K562 (cell line): ENCODE measurements at regions not wholly inside any gene's neighbourhood (a gene's known extent, or its start where the extent isn't known, plus 50 kb on each side); places are given as distances from the start of the nearest gene placed in this dataset.

Experiments
- ATAC-seq: fragments of 200-7000 bp; cut with Tn5 transposase; 3 replicates; pipeline ENCODE4 v1.9.1; 2020; ENCODE audit warnings: moderate library complexity
- BruUV-seq: library from RNA; stranded (reverse); fragments of 400-500 nt; replicated peaks from 2 replicates; lab custom pipeline; 2021; lab: Mats Ljungman, UMichigan
- CTCF ChIA-PET: fragments of 300-600 bp; formaldehyde crosslinking; extraction: SDS; loops from one replicate; lab custom pipeline; 2021; ENCODE audit warnings: low intra/inter-chr PET ratio; lab: Yijun Ruan, JAX
- POLR2A ChIA-PET: fragments of 300-600, 350-650 bp; sonication (Branson Sonifier 250); formaldehyde crosslinking; extraction: SDS; loops from one replicate; lab custom pipeline; 2021; ENCODE audit warnings: antibody characterized with exemption, inconsistent platforms; lab: Yijun Ruan, JAX
- DNase-seq, 4 experiments: peaks; one replicate each; pipeline versions ENCODE4 v3.0.0 to v3.0.0-alpha.2; 2011 to 2018; ENCODE audit warnings: low spot score in 3 of 4, mixed read lengths in 3 of 4; ENCODE audit errors: extremely low read depth in 1 of 4
- FAIRE-seq: peaks from 2 replicates; lab custom pipeline; 2011; peaks lifted over from hg19 to GRCh38; lab: Jason Lieb, UNC
- H2AFZ ChIP-seq: 2 replicates; pipeline ENCODE4 v1.6.0; 2011; ENCODE audit warnings: low read depth, low read length, control low read depth, inconsistent platforms
- H3K27ac ChIP-seq: fragments of 200-600 bp; 3 replicates; pipeline ENCODE4 v1.8.0; 2011; ENCODE audit warnings: low read depth, mild to moderate bottlenecking, control low read depth, inconsistent platforms, low read length, moderate library complexity, mixed read lengths; ENCODE audit errors: extremely low read depth
- H3K27me3 ChIP-seq, 2 experiments: fragments of 300-600 bp in 1 of 2; 2 replicates in 1 of 2; 3 replicates in 1 of 2; pipeline versions ENCODE4 v1.6.0 to v1.8.0; 2011; ENCODE audit warnings: inconsistent platforms in 2 of 2, low read length in 2 of 2, mild to moderate bottlenecking in 1 of 2, mixed read lengths in 1 of 2, moderate library complexity in 1 of 2; ENCODE audit not compliant: control insufficient read depth in 2 of 2, insufficient read depth in 2 of 2
- H3K36me3 ChIP-seq: fragments of 300-600 bp; 3 replicates; pipeline ENCODE4 v1.8.0; 2011; ENCODE audit warnings: mild to moderate bottlenecking, low read length, inconsistent platforms; ENCODE audit not compliant: control insufficient read depth, insufficient read depth
- H3K4me1 ChIP-seq, 2 experiments: fragments of 200-600 bp in 1 of 2; replicated peaks in 1 of 2; 2 replicates in 1 of 2; 3 replicates in 1 of 2; pipeline versions ENCODE4 v1.5.1 to v1.8.0; 2011; ENCODE audit warnings: inconsistent platforms in 2 of 2, low read length in 2 of 2, mild to moderate bottlenecking in 1 of 2, mixed read lengths in 1 of 2, moderate library complexity in 1 of 2; ENCODE audit not compliant: control insufficient read depth in 2 of 2, insufficient read depth in 2 of 2
- H3K4me2 ChIP-seq: 2 replicates; pipeline ENCODE4 v1.6.1; 2011; ENCODE audit warnings: low read length, control low read depth, inconsistent platforms, mixed read lengths; ENCODE audit not compliant: insufficient read depth
- H3K4me3 ChIP-seq: fragments of 200-600 bp; sonication (generic), shearing (Covaris generic); 2 replicates; pipeline ENCODE4 v1.5.1; 2016; ENCODE audit warnings: control low read depth, inconsistent platforms
- H3K79me2 ChIP-seq: fragments of 200-600 bp; 3 replicates; pipeline ENCODE4 v1.8.0; 2011; ENCODE audit warnings: low read length, inconsistent platforms; ENCODE audit not compliant: control insufficient read depth, insufficient read depth
- H3K9ac ChIP-seq, 2 experiments: 2 replicates each; pipeline versions ENCODE4 v1.6.0 to v1.6.1; 2011; ENCODE audit warnings: low read depth in 2 of 2, low read length in 2 of 2, control low read depth in 1 of 2, inconsistent platforms in 1 of 2, mild to moderate bottlenecking in 1 of 2, mixed read lengths in 1 of 2; ENCODE audit not compliant: insufficient read depth in 1 of 2
- H3K9me1 ChIP-seq: one replicate; pipeline ENCODE4 v1.6.0; 2011; ENCODE audit warnings: inconsistent platforms, mild to moderate bottlenecking, low read length, moderate library complexity; ENCODE audit not compliant: control insufficient read depth, insufficient read depth
- H3K9me3 ChIP-seq: replicated peaks from 2 replicates; pipeline ENCODE4 v1.5.1; 2011; ENCODE audit warnings: low read depth, low read length, inconsistent platforms; ENCODE audit not compliant: control insufficient read depth, insufficient read depth
- H4K20me1 ChIP-seq: replicated peaks from 2 replicates; pipeline ENCODE4 v1.6.1; 2011; ENCODE audit warnings: low read length, inconsistent platforms, mixed read lengths; ENCODE audit not compliant: control insufficient read depth, insufficient read depth
- ATF7 ChIP-seq: fragments of 450-650 bp; IDR thresholded peaks from 2 replicates; pipeline ENCODE4 v1.7.1; 2014; ENCODE audit warnings: mild to moderate bottlenecking, moderate library complexity
- BHLHE40 ChIP-seq: IDR thresholded peaks from 2 replicates; pipeline ENCODE4 v1.6.1; 2011; ENCODE audit warnings: low read length, improper control_type of control experiment
- BRCA1 ChIP-seq, 2 experiments: fragments of 450-650 bp in 1 of 2; sonication (generic) in 1 of 2; formaldehyde crosslinking in 1 of 2; IDR thresholded peaks; 2 replicates each; pipeline versions ENCODE4 v1.5.0 to v1.6.1; 2017 to 2020; ENCODE audit warnings: mild to moderate bottlenecking in 1 of 2, missing genetic modification reagents in 1 of 2
- CBX1 ChIP-seq: sonication (generic); IDR thresholded peaks from 2 replicates; pipeline ENCODE4 v1.6.1; 2016; ENCODE audit warnings: antibody characterized with exemption, low read depth, mild to moderate bottlenecking
- CBX2 ChIP-seq: fragments of 200-600 bp; sonication (generic); IDR thresholded peaks from one replicate; pipeline ENCODE4 v1.6.1; 2012; ENCODE audit warnings: mild to moderate bottlenecking, low read length, inconsistent platforms; ENCODE audit not compliant: insufficient read depth, poor library complexity, severe bottlenecking
- GATAD2B ChIP-seq: fragments of 450-650 bp; IDR thresholded peaks from 2 replicates; pipeline ENCODE4 v1.6.1; 2017; ENCODE audit warnings: mild to moderate bottlenecking, borderline replicate concordance
- MCM2 ChIP-seq: fragments of 450-650 bp; IDR thresholded peaks from 2 replicates; pipeline ENCODE4 v1.6.1; 2017; ENCODE audit warnings: low read depth, mild to moderate bottlenecking
- NFXL1 ChIP-seq: fragments of 450-650 bp; formaldehyde crosslinking; IDR thresholded peaks from 2 replicates; pipeline ENCODE4 v1.4.0; 2021; ENCODE audit warnings: mild to moderate bottlenecking
- RAD51 ChIP-seq: fragments of 450-650 bp; IDR thresholded peaks from 2 replicates; pipeline ENCODE4 v1.7.1; 2016; ENCODE audit warnings: low read depth, mild to moderate bottlenecking, borderline replicate concordance
- SNRNP70 ChIP-seq: fragments of 200-400 bp; formaldehyde crosslinking; optimal IDR thresholded peaks from 2 replicates; pipeline ENCODE3; 2017; ENCODE audit warnings: low read depth, low read length
- TARDBP ChIP-seq: fragments of 450-650 bp; IDR thresholded peaks from 2 replicates; pipeline ENCODE4 v1.6.1; 2016
- ZNF253 ChIP-seq: fragments of 250-450 bp; sonication (Bioruptor Pico); conservative IDR thresholded peaks from 2 replicates; pipeline ENCODE4 v1.6.1; 2021; ENCODE audit warnings: mild to moderate bottlenecking
- ZNF707 ChIP-seq: fragments of 250-450 bp; sonication (Bioruptor Pico); conservative IDR thresholded peaks from 2 replicates; pipeline ENCODE4 v1.8.0; 2022; ENCODE audit warnings: inconsistent platforms, mild to moderate bottlenecking, moderate library complexity
- WGBS: fragments of 100-300 bp; shearing (Covaris generic); methylation state at CpG from one replicate; pipeline ENCODE4 v1.1.6; 2016; ENCODE audit warnings: low coverage, mixed read lengths; ENCODE audit not compliant: insufficient coverage; ENCODE audit errors: missing lambda C conversion rate; 5-methylcytosine and 5-hydroxymethylcytosine counted together
- in situ Hi-C: fragments of 300-500 bp; cut with MboI; formaldehyde crosslinking; loops from 4 replicates; pipeline ENCODE4 v1.15.0; 2018; ENCODE audit warnings: inconsistent platforms, mixed read lengths
- intact Hi-C: fragments of 100-400 bp; cut with micrococcal nuclease; formaldehyde crosslinking; loops from 2 replicates; pipeline ENCODE4 v1.14.2; 2022
- TF ChIP-seq, protein P1 (sequence below): fragments of 450-650 bp; IDR thresholded peaks from 2 replicates; pipeline ENCODE4 v1.6.1; 2016; ENCODE audit warnings: antibody characterized with exemption
- TF ChIP-seq, protein P2 (sequence below): fragments of 250-450 bp; sonication (Bioruptor Pico); IDR thresholded peaks from 2 replicates; pipeline ENCODE4 v1.8.0; 2022; ENCODE audit warnings: moderate library complexity, mild to moderate bottlenecking, inconsistent platforms
- TF ChIP-seq, protein P3 (sequence below), 2 experiments: fragments of 450-650 bp in 1 of 2; sonication (generic) in 1 of 2; formaldehyde crosslinking; conservative IDR thresholded peaks; 2 replicates each; pipeline versions ENCODE4 v1.4.0 to v1.8.1; 2020 to 2022; ENCODE audit warnings: mild to moderate bottlenecking in 1 of 2, missing genetic modification reagents in 1 of 2
- TF ChIP-seq, protein P4 (sequence below): fragments of 450-650 bp; IDR thresholded peaks from 2 replicates; pipeline ENCODE4 v1.6.1; 2016

DNA sequence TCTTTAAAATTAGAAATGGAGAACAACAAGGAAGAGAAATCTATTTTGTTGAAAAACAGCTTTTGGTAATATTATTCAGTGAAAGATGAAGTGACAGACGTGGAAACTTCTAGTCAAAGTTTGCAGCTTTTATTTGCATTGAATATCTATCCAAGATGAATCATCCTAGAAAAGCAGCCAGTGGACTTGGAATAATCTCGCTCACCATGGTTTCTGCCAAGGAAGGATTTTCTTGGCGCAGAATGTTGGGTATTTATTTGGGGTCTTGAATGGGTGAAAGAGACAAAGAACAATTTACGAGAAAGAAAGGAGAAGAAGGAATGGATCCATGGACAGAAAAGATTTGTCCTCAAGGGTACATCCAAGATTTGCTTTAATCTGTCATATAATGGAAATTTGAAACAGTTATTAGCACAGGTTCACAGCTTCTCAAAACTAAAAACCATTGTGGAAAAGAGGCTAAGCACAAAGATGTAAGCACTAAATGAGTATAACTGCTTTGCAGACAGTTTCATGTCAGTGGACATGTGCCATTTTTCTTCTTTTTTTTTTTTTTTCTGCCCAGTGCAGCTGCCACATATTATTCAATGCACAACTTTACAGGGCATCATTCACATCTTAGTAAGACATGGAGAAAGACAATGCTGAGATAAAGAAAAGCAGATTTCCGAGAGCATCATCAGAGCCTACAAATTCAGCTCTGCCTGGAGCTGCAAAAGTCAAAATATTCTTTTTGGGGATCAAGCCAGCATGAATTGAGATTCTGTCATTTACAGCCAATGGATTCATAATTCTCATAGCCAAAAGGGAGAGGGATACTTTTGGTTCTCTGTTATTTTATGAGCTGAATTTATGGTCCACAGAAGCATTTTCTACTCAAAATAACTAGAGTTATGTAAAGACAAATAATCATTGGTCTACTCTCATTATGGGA is 333.7 kb downstream of the DAD1 start (continued):
- no peak for TF ChIP-seq GATAD2B
- no peak for TF ChIP-seq MCM2
- no peak for TF ChIP-seq CBX2
- TF ChIP-seq CBX1: no peak

DNA sequence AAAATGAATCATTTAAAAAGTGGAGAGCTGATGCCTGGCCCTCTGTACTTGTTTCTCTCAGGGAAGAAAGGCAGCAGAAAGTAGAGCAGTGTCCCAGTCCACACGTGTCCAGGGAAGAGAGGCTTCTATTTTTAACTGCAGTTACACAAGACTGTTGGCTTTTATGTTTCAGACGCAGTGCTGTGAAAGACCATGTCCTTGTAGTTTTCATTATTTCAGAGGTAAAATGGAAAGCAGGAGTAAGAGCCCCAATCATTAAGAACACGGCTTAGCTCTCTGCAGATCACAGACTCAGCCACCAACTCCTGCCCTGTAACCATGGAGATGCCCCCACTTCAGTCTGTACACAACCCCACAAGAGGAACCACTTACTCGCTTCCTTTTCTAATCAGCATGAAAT is 336.3 kb downstream of the DAD1 start:
- H3K4me1 ChIP-seq: no peaks in the 10 kb centered on the region
- ATAC-seq (no peak), DNase-seq (no peak), FAIRE-seq (no peak)
- no peaks in the 10 kb centered on the region for H3K36me3 ChIP-seq
- intact Hi-C loops: no loop called here
- in situ Hi-C loops: no loop called here
- no peaks in the 10 kb centered on the region for H3K27me3 ChIP-seq
- no peaks in the 10 kb centered on the region for H3K79me2 ChIP-seq
- WGBS: 0% methylated on average over 4 of the region's 4 CpGs
- no peaks in the 10 kb centered on the region for H3K9me3 ChIP-seq
- no peaks in the 10 kb centered on the region for H3K9me1 ChIP-seq
- ChIA-PET CTCF (no interaction called here), POLR2A (no interaction called here)
- no peaks in the 10 kb centered on the region for H4K20me1 ChIP-seq
- H3K9ac ChIP-seq: no peak overlapping the region
- no peak overlapping the region for H3K27ac ChIP-seq
- no peak overlapping the region for H3K4me3 ChIP-seq
- H3K4me2 ChIP-seq: no peak overlapping the region
- no TSS peak for BruUV-seq
- H2AFZ ChIP-seq: no peak overlapping the region
- TF ChIP-seq TARDBP (no peak), ATF7 (no peak), ZNF253 (no peak), SNRNP70 (no peak), ZNF707 (no peak), BHLHE40 (no peak), RAD51 (no peak), NFXL1 (CRISPR knock-in tag) (no peak), GATAD2B (no peak), BRCA1 (IDR thresholded peaks at IDR 0.05) (no peak), BRCA1 (CRISPR knock-in tag; IDR thresholded peaks at IDR 0.05) (no peak)
- TF ChIP-seq, protein P1, sequence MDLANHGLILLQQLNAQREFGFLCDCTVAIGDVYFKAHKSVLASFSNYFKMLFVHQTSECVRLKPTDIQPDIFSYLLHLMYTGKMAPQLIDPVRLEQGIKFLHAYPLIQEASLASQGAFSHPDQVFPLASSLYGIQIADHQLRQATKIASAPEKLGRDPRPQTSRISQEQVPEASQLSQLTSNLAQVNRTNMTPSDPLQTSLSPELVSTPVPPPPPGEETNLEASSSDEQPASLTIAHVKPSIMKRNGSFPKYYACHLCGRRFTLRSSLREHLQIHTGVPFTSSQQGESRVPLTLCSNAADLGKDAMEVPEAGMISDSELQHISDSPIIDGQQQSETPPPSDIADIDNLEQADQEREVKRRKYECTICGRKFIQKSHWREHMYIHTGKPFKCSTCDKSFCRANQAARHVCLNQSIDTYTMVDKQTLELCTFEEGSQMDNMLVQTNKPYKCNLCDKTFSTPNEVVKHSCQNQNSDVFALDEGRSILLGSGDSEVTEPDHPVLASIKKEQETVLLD: no peak
- TF ChIP-seq, protein P2, sequence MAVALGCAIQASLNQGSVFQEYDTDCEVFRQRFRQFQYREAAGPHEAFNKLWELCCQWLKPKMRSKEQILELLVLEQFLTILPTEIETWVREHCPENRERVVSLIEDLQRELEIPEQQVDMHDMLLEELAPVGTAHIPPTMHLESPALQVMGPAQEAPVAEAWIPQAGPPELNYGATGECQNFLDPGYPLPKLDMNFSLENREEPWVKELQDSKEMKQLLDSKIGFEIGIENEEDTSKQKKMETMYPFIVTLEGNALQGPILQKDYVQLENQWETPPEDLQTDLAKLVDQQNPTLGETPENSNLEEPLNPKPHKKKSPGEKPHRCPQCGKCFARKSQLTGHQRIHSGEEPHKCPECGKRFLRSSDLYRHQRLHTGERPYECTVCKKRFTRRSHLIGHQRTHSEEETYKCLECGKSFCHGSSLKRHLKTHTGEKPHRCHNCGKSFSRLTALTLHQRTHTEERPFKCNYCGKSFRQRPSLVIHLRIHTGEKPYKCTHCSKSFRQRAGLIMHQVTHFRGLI (CRISPR knock-in tag): no peak
- TF ChIP-seq, protein P3, sequence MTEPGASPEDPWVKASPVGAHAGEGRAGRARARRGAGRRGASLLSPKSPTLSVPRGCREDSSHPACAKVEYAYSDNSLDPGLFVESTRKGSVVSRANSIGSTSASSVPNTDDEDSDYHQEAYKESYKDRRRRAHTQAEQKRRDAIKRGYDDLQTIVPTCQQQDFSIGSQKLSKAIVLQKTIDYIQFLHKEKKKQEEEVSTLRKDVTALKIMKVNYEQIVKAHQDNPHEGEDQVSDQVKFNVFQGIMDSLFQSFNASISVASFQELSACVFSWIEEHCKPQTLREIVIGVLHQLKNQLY (CRISPR knock-in tag; conservative IDR thresholded peaks at IDR 0.05): no peak
- TF ChIP-seq, protein P4, sequence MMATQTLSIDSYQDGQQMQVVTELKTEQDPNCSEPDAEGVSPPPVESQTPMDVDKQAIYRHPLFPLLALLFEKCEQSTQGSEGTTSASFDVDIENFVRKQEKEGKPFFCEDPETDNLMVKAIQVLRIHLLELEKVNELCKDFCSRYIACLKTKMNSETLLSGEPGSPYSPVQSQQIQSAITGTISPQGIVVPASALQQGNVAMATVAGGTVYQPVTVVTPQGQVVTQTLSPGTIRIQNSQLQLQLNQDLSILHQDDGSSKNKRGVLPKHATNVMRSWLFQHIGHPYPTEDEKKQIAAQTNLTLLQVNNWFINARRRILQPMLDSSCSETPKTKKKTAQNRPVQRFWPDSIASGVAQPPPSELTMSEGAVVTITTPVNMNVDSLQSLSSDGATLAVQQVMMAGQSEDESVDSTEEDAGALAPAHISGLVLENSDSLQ: no peak
